ENCODE measurements at regions not wholly inside any gene's neighbourhood (a gene's known extent, or its start where the extent isn't known, plus 50 kb on each side); places are given as distances from the start of the nearest gene placed in this dataset.

DNA sequence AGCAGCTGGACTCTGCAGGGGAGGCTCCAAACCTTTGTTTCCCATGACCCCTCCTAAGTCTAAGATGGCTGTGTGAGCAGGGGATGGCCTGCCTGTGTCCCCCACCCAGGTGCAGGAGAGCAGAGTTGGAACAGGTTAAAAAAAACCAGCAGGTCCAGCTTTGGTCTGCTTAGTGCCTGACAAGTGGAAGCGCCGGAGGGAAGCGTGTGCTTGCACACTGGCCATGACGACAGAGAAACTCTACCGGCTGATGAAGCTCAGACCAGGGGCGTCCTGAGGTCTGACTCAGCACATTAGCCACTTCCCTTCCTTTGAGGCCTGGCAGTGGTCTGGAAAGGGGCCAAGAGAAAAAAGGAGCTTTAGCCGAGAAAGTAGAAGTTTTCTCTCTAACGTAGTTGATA is 280.1 kb downstream of the VRK1 start:
- no peak overlapping the region for H3K27ac ChIP-seq (ENCODE audit: low read depth, low read length)
- peak in 2 of 6 donors; percentile 55 to 67 for DNase-seq (ENCODE audit: low read depth in 4 of 6, low spot score in 6 of 6)
- no peaks in the 10 kb centered on the region for H3K36me3 ChIP-seq (ENCODE audit: control insufficient read depth, insufficient read depth, low read length)
- 0% methylated on average over 2 of the region's 8 CpGs for WGBS (ENCODE audit: insufficient coverage)
- peaks cover 8% of the 10 kb centered on the region for H3K4me1 ChIP-seq (ENCODE audit: control insufficient read depth, insufficient read depth, low read length)
- H3K27me3 ChIP-seq (ENCODE audit: control insufficient read depth, insufficient read depth, low read length), result no peaks in the 10 kb centered on the region
- no peaks in the 10 kb centered on the region for H3K9me3 ChIP-seq (ENCODE audit: control insufficient read depth, insufficient read depth, low read length)
- no peak overlapping the region for H3K4me3 ChIP-seq (ENCODE audit: low read depth, low read length)

DNA sequence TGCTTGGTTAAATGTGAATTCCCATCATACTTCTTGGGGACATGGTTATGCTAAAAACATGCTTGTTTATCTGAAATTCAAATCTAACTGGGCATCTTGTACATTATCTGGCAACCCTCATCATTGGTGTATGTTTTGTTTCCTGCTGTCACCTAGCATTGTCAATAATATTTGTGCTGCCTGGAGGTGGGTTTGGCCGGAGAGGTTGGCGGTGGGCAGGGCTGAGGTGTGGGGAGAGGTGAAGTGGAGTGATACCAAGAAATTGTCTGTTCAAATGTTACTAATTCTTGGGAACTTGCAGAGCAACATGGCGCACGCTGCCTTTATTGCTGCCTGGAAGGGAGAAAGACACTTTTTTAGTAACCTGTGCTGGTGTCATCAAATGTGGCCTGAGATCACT is 280.5 kb downstream of the VRK1 start:
- H3K4me3 ChIP-seq (ENCODE audit: low read depth, low read length), result no peak overlapping the region

GRCh38 chr14:97080991-97081390 is 283.8 kb downstream of the VRK1 start:
- no peaks in the 10 kb centered on the region for H3K27me3 ChIP-seq (ENCODE audit: control insufficient read depth, insufficient read depth, low read length)
- WGBS (ENCODE audit: insufficient coverage), result 100% methylated on average over 1 of the region's 2 CpGs
- DNase-seq (ENCODE audit: low read depth in 4 of 6, low spot score in 6 of 6), result no peak
- H3K9me3 ChIP-seq (ENCODE audit: control insufficient read depth, insufficient read depth, low read length), result no peaks in the 10 kb centered on the region
- H3K36me3 ChIP-seq (ENCODE audit: control insufficient read depth, insufficient read depth, low read length), result no peaks in the 10 kb centered on the region
- no peak overlapping the region for H3K27ac ChIP-seq (ENCODE audit: low read depth, low read length)
- H3K4me1 ChIP-seq (ENCODE audit: control insufficient read depth, insufficient read depth, low read length), result peaks cover 8% of the 10 kb centered on the region
- no peak overlapping the region for H3K4me3 ChIP-seq (ENCODE audit: low read depth, low read length)

More for the DNA sequence above, 280.5 kb downstream of the VRK1 start:
- Histone ChIP-seq H3K9me3 (ENCODE audit: control insufficient read depth, insufficient read depth, low read length) (no peaks in the 10 kb centered on the region), H3K4me1 (ENCODE audit: control insufficient read depth, insufficient read depth, low read length) (peaks cover 8% of the 10 kb centered on the region), H3K27ac (ENCODE audit: low read depth, low read length) (no peak overlapping the region), H3K36me3 (ENCODE audit: control insufficient read depth, insufficient read depth, low read length) (no peaks in the 10 kb centered on the region), H3K27me3 (ENCODE audit: control insufficient read depth, insufficient read depth, low read length) (no peaks in the 10 kb centered on the region)
- no peak for DNase-seq (ENCODE audit: low read depth in 4 of 6, low spot score in 6 of 6)
- WGBS (ENCODE audit: insufficient coverage), result 81% methylated on average over 4 of the region's 4 CpGs

- 63% methylated on average over 4 of the region's 5 CpGs for WGBS (ENCODE audit: insufficient coverage)
- no peaks in the 10 kb centered on the region for H3K27me3 ChIP-seq (ENCODE audit: control insufficient read depth, insufficient read depth, low read length)
- H3K4me3 ChIP-seq (ENCODE audit: low read depth, low read length), result no peak overlapping the region
- H3K27ac ChIP-seq (ENCODE audit: low read depth, low read length), result no peak overlapping the region
- H3K9me3 ChIP-seq (ENCODE audit: control insufficient read depth, insufficient read depth, low read length), result no peaks in the 10 kb centered on the region
- no peaks in the 10 kb centered on the region for H3K4me1 ChIP-seq (ENCODE audit: control insufficient read depth, insufficient read depth, low read length)
- DNase-seq (ENCODE audit: low read depth in 4 of 6, low spot score in 6 of 6), result no peak
- H3K36me3 ChIP-seq (ENCODE audit: control insufficient read depth, insufficient read depth, low read length), result no peaks in the 10 kb centered on the region
These were observed 298.1 kb downstream of the VRK1 start for GRCh38 chr14:97095269-97095668.

GRCh38 chr14:97097296-97097695 is 300.1 kb downstream of the VRK1 start:
- H3K4me3 ChIP-seq (ENCODE audit: low read depth, low read length), result no peak overlapping the region
- no peaks in the 10 kb centered on the region for H3K4me1 ChIP-seq (ENCODE audit: control insufficient read depth, insufficient read depth, low read length)
- H3K9me3 ChIP-seq (ENCODE audit: control insufficient read depth, insufficient read depth, low read length), result no peaks in the 10 kb centered on the region
- H3K36me3 ChIP-seq (ENCODE audit: control insufficient read depth, insufficient read depth, low read length), result no peaks in the 10 kb centered on the region
- H3K27me3 ChIP-seq (ENCODE audit: control insufficient read depth, insufficient read depth, low read length), result no peaks in the 10 kb centered on the region
- DNase-seq (ENCODE audit: low read depth in 4 of 6, low spot score in 6 of 6), result no peak
- no peak overlapping the region for H3K27ac ChIP-seq (ENCODE audit: low read depth, low read length)
- WGBS (ENCODE audit: insufficient coverage), result 78% methylated on average over 3 of the region's 3 CpGs

DNA sequence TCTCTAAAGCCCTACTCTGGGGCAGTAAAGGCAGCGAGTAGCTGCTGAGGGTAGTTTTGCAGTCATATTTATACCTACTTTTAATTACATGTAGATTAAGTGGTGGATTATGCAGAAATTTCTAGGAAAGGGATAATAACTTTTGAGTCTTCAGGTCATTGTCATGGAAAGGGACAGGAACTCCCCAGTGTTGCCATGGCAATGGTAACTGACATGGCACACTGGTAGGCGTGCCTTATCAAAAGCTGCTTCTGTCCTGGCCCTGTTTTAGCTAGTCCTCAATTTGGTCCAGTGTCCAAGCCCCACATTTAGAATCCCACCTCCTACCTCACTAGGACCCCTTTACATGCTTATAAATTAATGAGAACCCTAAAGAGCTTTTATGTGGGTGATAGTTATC is 303.1 kb downstream of the VRK1 start:
- Histone ChIP-seq H3K4me1 (ENCODE audit: control insufficient read depth, insufficient read depth, low read length) (no peaks in the 10 kb centered on the region), H3K36me3 (ENCODE audit: control insufficient read depth, insufficient read depth, low read length) (no peaks in the 10 kb centered on the region), H3K27me3 (ENCODE audit: control insufficient read depth, insufficient read depth, low read length) (no peaks in the 10 kb centered on the region), H3K9me3 (ENCODE audit: control insufficient read depth, insufficient read depth, low read length) (no peaks in the 10 kb centered on the region), H3K4me3 (ENCODE audit: low read depth, low read length) (no peak overlapping the region), H3K27ac (ENCODE audit: low read depth, low read length) (no peak overlapping the region)
- 86% methylated on average over 1 of the region's 2 CpGs for WGBS (ENCODE audit: insufficient coverage)
- DNase-seq (ENCODE audit: low read depth in 4 of 6, low spot score in 6 of 6), result no peak

DNA sequence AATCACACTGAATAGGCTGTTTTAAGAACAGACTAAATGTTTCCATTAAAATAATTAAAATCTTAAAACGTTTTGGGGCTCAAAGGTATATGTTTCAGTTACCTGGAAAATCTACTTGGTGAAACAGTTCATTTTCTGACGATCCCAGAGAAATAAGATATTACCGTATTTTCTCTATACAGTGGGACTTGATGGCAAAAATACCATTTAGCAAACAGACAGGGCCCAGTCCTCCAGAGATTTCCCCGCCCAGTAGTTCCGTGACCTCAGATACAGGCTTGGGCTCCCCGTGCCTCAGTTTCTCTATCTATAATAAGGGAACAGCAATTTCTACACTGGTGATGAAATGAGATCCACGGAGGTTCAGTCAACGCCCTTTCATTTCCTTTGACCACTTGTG is 304.4 kb downstream of the VRK1 start:
- WGBS (ENCODE audit: insufficient coverage), result 82% methylated on average over 3 of the region's 8 CpGs
- no peak for DNase-seq (ENCODE audit: low read depth in 4 of 6, low spot score in 6 of 6)
- Histone ChIP-seq H3K36me3 (ENCODE audit: control insufficient read depth, insufficient read depth, low read length) (no peaks in the 10 kb centered on the region), H3K4me3 (ENCODE audit: low read depth, low read length) (no peak overlapping the region), H3K4me1 (ENCODE audit: control insufficient read depth, insufficient read depth, low read length) (no peaks in the 10 kb centered on the region), H3K27ac (ENCODE audit: low read depth, low read length) (no peak overlapping the region), H3K27me3 (ENCODE audit: control insufficient read depth, insufficient read depth, low read length) (no peaks in the 10 kb centered on the region), H3K9me3 (ENCODE audit: control insufficient read depth, insufficient read depth, low read length) (no peaks in the 10 kb centered on the region)

DNA sequence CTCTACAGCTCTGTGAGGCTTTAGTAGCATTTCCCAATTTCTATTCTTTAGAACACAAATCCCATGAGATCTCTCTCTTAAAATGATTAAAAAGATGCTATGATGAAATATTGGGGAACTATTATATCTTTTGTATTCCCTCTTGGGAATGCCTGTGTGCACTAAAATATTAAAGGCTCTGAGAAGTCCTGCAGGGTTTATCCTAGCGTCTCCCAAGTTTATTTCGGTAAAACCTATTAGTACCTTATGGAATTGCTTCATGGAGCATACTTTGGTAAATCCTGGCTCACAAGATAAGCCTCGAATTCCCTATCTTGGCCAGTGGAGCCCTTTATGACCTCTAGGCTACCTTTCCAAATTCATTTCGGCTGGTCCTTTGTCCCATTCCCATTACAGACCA is 306.8 kb downstream of the VRK1 start:
- DNase-seq (ENCODE audit: low read depth in 4 of 6, low spot score in 6 of 6), result no peak
- Histone ChIP-seq H3K4me1 (ENCODE audit: control insufficient read depth, insufficient read depth, low read length) (no peaks in the 10 kb centered on the region), H3K36me3 (ENCODE audit: control insufficient read depth, insufficient read depth, low read length) (no peaks in the 10 kb centered on the region), H3K27ac (ENCODE audit: low read depth, low read length) (no peak overlapping the region), H3K9me3 (ENCODE audit: control insufficient read depth, insufficient read depth, low read length) (no peaks in the 10 kb centered on the region), H3K4me3 (ENCODE audit: low read depth, low read length) (no peak overlapping the region), H3K27me3 (ENCODE audit: control insufficient read depth, insufficient read depth, low read length) (no peaks in the 10 kb centered on the region)
- 100% methylated on average over 4 of the region's 4 CpGs for WGBS (ENCODE audit: insufficient coverage)

DNA sequence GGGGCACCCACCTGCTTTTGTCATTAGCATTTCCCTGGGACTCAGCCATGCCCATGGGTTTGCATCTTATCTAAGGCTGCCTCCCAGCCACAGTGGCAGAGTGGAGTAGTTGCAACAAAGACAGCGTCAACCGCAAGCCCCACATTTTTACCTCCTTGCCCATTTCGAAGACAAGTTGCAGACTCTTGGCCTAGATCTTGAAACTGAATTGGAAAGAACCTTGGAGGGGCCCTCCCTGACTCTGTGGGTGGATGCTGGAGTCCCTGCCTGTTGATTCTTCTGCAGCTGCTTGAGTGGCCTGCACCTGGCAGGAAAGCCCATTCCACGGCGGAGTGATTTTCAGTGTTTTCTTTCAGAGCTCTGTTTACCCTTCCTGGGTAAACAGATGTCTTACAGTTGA is 309.0 kb downstream of the VRK1 start:
- Histone ChIP-seq H3K27ac (ENCODE audit: low read depth, low read length) (no peak overlapping the region), H3K4me3 (ENCODE audit: low read depth, low read length) (no peak overlapping the region), H3K9me3 (ENCODE audit: control insufficient read depth, insufficient read depth, low read length) (peaks cover 3% of the 10 kb centered on the region), H3K36me3 (ENCODE audit: control insufficient read depth, insufficient read depth, low read length) (no peaks in the 10 kb centered on the region), H3K4me1 (ENCODE audit: control insufficient read depth, insufficient read depth, low read length) (no peaks in the 10 kb centered on the region), H3K27me3 (ENCODE audit: control insufficient read depth, insufficient read depth, low read length) (no peaks in the 10 kb centered on the region)
- 48% methylated on average over 2 of the region's 5 CpGs for WGBS (ENCODE audit: insufficient coverage)
- no peak for DNase-seq (ENCODE audit: low read depth in 4 of 6, low spot score in 6 of 6)

DNA sequence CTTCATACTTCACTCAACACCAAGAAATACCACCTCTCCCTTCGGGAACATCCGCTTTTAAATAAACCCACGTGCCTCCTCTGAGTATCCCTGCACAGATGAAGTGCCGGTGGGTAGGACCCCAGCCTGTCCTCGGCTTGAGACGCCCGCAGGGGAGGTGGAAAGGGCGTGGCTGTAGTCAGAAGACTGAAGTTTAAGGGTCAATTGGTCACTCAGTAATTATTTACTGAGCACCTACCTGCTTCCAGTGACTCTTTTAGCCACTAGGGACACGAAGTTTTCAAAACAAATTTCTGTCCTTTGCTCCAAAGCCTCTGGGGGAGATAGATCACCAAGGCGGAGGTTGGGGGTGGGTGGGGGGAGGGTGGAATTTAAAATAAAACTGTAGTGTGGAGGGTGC is 309.4 kb downstream of the VRK1 start:
- WGBS (ENCODE audit: insufficient coverage), result 80% methylated on average over 2 of the region's 10 CpGs

More for the DNA sequence above, 309.4 kb downstream of the VRK1 start:
- no peaks in the 10 kb centered on the region for H3K4me1 ChIP-seq (ENCODE audit: control insufficient read depth, insufficient read depth, low read length)
- H3K9me3 ChIP-seq (ENCODE audit: control insufficient read depth, insufficient read depth, low read length), result peaks cover 3% of the 10 kb centered on the region
- H3K36me3 ChIP-seq (ENCODE audit: control insufficient read depth, insufficient read depth, low read length), result no peaks in the 10 kb centered on the region
- no peak overlapping the region for H3K27ac ChIP-seq (ENCODE audit: low read depth, low read length)
- no peak overlapping the region for H3K4me3 ChIP-seq (ENCODE audit: low read depth, low read length)
- no peaks in the 10 kb centered on the region for H3K27me3 ChIP-seq (ENCODE audit: control insufficient read depth, insufficient read depth, low read length)
- no peak for DNase-seq (ENCODE audit: low read depth in 4 of 6, low spot score in 6 of 6)

Measured in spinal cord (tissue), 9 donors.